Activated CD8-positive, alpha-beta T cell treated with anti-CD3 and anti-CD28 coated beads, Interleukin-2, amount 10 ng/mL, durations not matched to agents 7 days and 5 days (primary cell): ENCODE measurements at regions not wholly inside any gene's neighbourhood (a gene's known extent, or its start where the extent isn't known, plus 50 kb on each side); places are given as distances from the start of the nearest gene placed in this dataset.

Experiments used
- ATAC-seq: fragments of 150-1000 bp; cut with Tn5 transposase; one replicate; pipeline ENCODE4 v1.10.0; 2021; ENCODE audit warnings: moderate library complexity
- CTCF ChIA-PET: fragments of 350-600 bp; sonication (Branson Sonifier 250); formaldehyde crosslinking; loops from one replicate; lab custom pipeline; 2021; ENCODE audit warnings: antibody characterized with exemption; lab: Charles Lee
- POLR2A ChIA-PET: fragments of 350-600 bp; sonication (Branson Sonifier 250); formaldehyde crosslinking; loops from one replicate; lab custom pipeline; 2021; ENCODE audit warnings: antibody characterized with exemption; lab: Charles Lee
- DNase-seq: peaks from one replicate; pipeline ENCODE4 v3.0.0-alpha.2; 2020
- H3K27ac Mint-ChIP-seq: one replicate; pipeline ENCODE4 v1.8.0; 2021; ENCODE audit warnings: mild to moderate bottlenecking, mixed read lengths
- H3K27me3 Mint-ChIP-seq: one replicate; pipeline ENCODE4 v1.8.0; 2021; ENCODE audit warnings: low read depth, mixed read lengths
- H3K36me3 Mint-ChIP-seq: one replicate; pipeline ENCODE4 v1.8.0; 2021; ENCODE audit warnings: low read depth, mixed read lengths
- H3K4me1 Mint-ChIP-seq: one replicate; pipeline ENCODE4 v1.8.0; 2021; ENCODE audit warnings: low read depth, mixed read lengths
- H3K4me3 Mint-ChIP-seq: one replicate; pipeline ENCODE4 v1.8.0; 2021; ENCODE audit warnings: mild to moderate bottlenecking, mixed read lengths
- H3K9me3 Mint-ChIP-seq: one replicate; pipeline ENCODE4 v1.8.0; 2022; ENCODE audit warnings: mixed read lengths; ENCODE audit not compliant: insufficient read depth

- DNase-seq (no peak), ATAC-seq (no peak)
- Mint-ChIP-seq H3K27ac (no peak overlapping the region), H3K9me3 (no peaks in the 10 kb centered on the region), H3K27me3 (no peaks in the 10 kb centered on the region), H3K36me3 (no peaks in the 10 kb centered on the region), H3K4me1 (no peaks in the 10 kb centered on the region), H3K4me3 (no peak overlapping the region)
- ChIA-PET POLR2A (no interaction called here), CTCF (no interaction called here)
These were observed 356.0 kb upstream of the SEMA6A start for GRCh38 chr5:116930616-116931015.

GRCh38 chr5:116923344-116923743, 348.7 kb upstream of the SEMA6A start:
- H3K27me3 Mint-ChIP-seq, result no peaks in the 10 kb centered on the region
- ATAC-seq, result no peak
- no peak overlapping the region for H3K4me3 Mint-ChIP-seq
- no peaks in the 10 kb centered on the region for H3K9me3 Mint-ChIP-seq
- ChIA-PET POLR2A (no interaction called here), CTCF (no interaction called here)
- DNase-seq, result no peak
- H3K27ac Mint-ChIP-seq, result no peak overlapping the region
- no peaks in the 10 kb centered on the region for H3K36me3 Mint-ChIP-seq
- H3K4me1 Mint-ChIP-seq, result no peaks in the 10 kb centered on the region

DNA sequence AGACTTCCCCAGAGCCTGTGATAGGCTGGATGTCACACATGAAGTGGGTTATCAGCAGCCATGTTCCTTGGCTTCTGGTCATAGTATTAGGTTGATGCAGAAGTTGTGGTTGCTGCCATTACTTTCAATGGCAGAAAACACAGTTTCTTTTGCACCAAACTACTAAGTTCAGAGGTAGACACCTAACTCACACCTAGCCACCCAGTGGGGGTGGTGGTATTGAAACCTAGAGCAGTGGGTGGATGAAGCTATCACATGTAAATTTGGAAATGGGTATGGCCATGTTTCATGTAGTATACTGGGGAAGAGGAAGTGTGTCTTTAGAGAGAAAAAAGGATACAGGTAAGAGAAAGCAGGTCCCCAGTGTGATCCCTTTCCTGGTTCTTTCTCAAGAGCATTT, 347.9 kb upstream of the SEMA6A start:
- POLR2A ChIA-PET, result no interaction called here
- no peak overlapping the region for H3K27ac Mint-ChIP-seq
- DNase-seq (no peak), ATAC-seq (no peak)
- H3K36me3 Mint-ChIP-seq, result no peaks in the 10 kb centered on the region
- no peak overlapping the region for H3K4me3 Mint-ChIP-seq
- H3K9me3 Mint-ChIP-seq, result no peaks in the 10 kb centered on the region
- CTCF ChIA-PET, result no interaction called here
- H3K4me1 Mint-ChIP-seq, result no peaks in the 10 kb centered on the region
- no peaks in the 10 kb centered on the region for H3K27me3 Mint-ChIP-seq

- no peak for DNase-seq
- Mint-ChIP-seq H3K4me3 (no peak overlapping the region), H3K4me1 (no peaks in the 10 kb centered on the region), H3K27ac (no peak overlapping the region), H3K27me3 (no peaks in the 10 kb centered on the region), H3K36me3 (no peaks in the 10 kb centered on the region), H3K9me3 (no peaks in the 10 kb centered on the region)
- POLR2A ChIA-PET, result no interaction called here
- CTCF ChIA-PET, result no interaction called here
- no peak for ATAC-seq
These were observed 340.4 kb upstream of the SEMA6A start for GRCh38 chr5:116914869-116915504.

GRCh38 chr5:116912221-116912620, 337.6 kb upstream of the SEMA6A start:
- CTCF ChIA-PET, result no interaction called here

GRCh38 chr5:116911074-116911473, 336.5 kb upstream of the SEMA6A start:
- Mint-ChIP-seq H3K4me3 (no peak overlapping the region), H3K27ac (no peak overlapping the region), H3K4me1 (no peaks in the 10 kb centered on the region), H3K36me3 (no peaks in the 10 kb centered on the region), H3K9me3 (no peaks in the 10 kb centered on the region), H3K27me3 (no peaks in the 10 kb centered on the region)
- ATAC-seq (no peak), DNase-seq (no peak)
- CTCF ChIA-PET, result no interaction called here
- POLR2A ChIA-PET, result no interaction called here

More at GRCh38 chr5:116912221-116912620, 337.6 kb upstream of the SEMA6A start:
- Mint-ChIP-seq H3K4me1 (no peaks in the 10 kb centered on the region), H3K36me3 (no peaks in the 10 kb centered on the region), H3K27me3 (no peaks in the 10 kb centered on the region), H3K27ac (no peak overlapping the region), H3K9me3 (no peaks in the 10 kb centered on the region), H3K4me3 (no peak overlapping the region)
- ATAC-seq (no peak), DNase-seq (no peak)
- POLR2A ChIA-PET, result no interaction called here

- Mint-ChIP-seq H3K4me1 (no peaks in the 10 kb centered on the region), H3K27me3 (no peaks in the 10 kb centered on the region), H3K9me3 (no peaks in the 10 kb centered on the region), H3K27ac (no peak overlapping the region), H3K4me3 (no peak overlapping the region), H3K36me3 (no peaks in the 10 kb centered on the region)
- ATAC-seq (no peak), DNase-seq (no peak)
- CTCF ChIA-PET, result no interaction called here
- POLR2A ChIA-PET, result no interaction called here
These were observed 333.9 kb upstream of the SEMA6A start for GRCh38 chr5:116908537-116908936.

GRCh38 chr5:116905885-116906284, 331.3 kb upstream of the SEMA6A start:
- DNase-seq (no peak), ATAC-seq (no peak)
- CTCF ChIA-PET, result no interaction called here
- no peak overlapping the region for H3K4me3 Mint-ChIP-seq
- H3K9me3 Mint-ChIP-seq, result no peaks in the 10 kb centered on the region
- no peak overlapping the region for H3K27ac Mint-ChIP-seq
- POLR2A ChIA-PET, result no interaction called here
- no peaks in the 10 kb centered on the region for H3K4me1 Mint-ChIP-seq
- H3K27me3 Mint-ChIP-seq, result no peaks in the 10 kb centered on the region
- no peaks in the 10 kb centered on the region for H3K36me3 Mint-ChIP-seq

- Mint-ChIP-seq H3K27me3 (no peaks in the 10 kb centered on the region), H3K4me1 (no peaks in the 10 kb centered on the region), H3K9me3 (no peaks in the 10 kb centered on the region), H3K36me3 (no peaks in the 10 kb centered on the region), H3K27ac (no peak overlapping the region), H3K4me3 (no peak overlapping the region)
- ChIA-PET CTCF (interaction anchor here (0.5 kb wide), 1 partner anchor 20 kb away, joined by 3 read pairs; no protein-coding TSS in a partner anchor), POLR2A (no interaction called here)
- ATAC-seq, result no peak
- no peak for DNase-seq
These were observed 326.2 kb upstream of the SEMA6A start for GRCh38 chr5:116900793-116901192.

- Mint-ChIP-seq H3K9me3 (no peaks in the 10 kb centered on the region), H3K36me3 (no peaks in the 10 kb centered on the region), H3K4me1 (no peaks in the 10 kb centered on the region), H3K27me3 (no peaks in the 10 kb centered on the region), H3K4me3 (no peak overlapping the region), H3K27ac (no peak overlapping the region)
- ATAC-seq (no peak), DNase-seq (no peak)
- CTCF ChIA-PET, result no interaction called here
- POLR2A ChIA-PET, result no interaction called here
These were observed 324.3 kb upstream of the SEMA6A start for GRCh38 chr5:116898917-116899316.

GRCh38 chr5:116897291-116897690, 322.7 kb upstream of the SEMA6A start:
- H3K4me1 Mint-ChIP-seq, result no peaks in the 10 kb centered on the region
- no peaks in the 10 kb centered on the region for H3K27me3 Mint-ChIP-seq
- no peak overlapping the region for H3K4me3 Mint-ChIP-seq
- H3K27ac Mint-ChIP-seq, result no peak overlapping the region
- POLR2A ChIA-PET, result no interaction called here
- no peaks in the 10 kb centered on the region for H3K9me3 Mint-ChIP-seq
- CTCF ChIA-PET, result no interaction called here
- ATAC-seq, result no peak
- no peaks in the 10 kb centered on the region for H3K36me3 Mint-ChIP-seq
- DNase-seq, result no peak

DNA sequence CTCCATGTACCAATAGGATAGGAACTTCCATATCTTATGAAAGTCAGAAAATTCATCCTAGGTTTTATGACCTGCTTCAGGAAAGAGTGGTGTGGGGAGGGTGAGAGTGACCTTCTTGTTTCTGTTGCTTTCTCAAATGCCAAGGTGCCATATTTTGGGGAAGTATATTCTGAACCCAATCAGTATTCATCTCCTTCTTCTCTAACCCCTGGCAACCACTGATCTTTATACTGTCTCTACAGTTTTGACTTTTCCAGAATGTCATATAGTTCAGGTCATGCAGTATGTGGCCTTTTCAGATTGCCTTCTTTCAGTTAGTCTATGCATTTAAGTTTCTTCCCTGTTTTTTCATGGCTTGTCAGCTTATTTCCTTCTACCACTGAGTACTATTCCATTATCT, 321.4 kb upstream of the SEMA6A start:
- ChIA-PET POLR2A (no interaction called here), CTCF (no interaction called here)
- Mint-ChIP-seq H3K27me3 (no peaks in the 10 kb centered on the region), H3K4me3 (no peak overlapping the region), H3K9me3 (no peaks in the 10 kb centered on the region), H3K27ac (no peak overlapping the region), H3K36me3 (no peaks in the 10 kb centered on the region), H3K4me1 (no peaks in the 10 kb centered on the region)
- DNase-seq, result no peak
- ATAC-seq, result no peak

GRCh38 chr5:116892993-116893392, 318.4 kb upstream of the SEMA6A start:
- Mint-ChIP-seq H3K9me3 (no peaks in the 10 kb centered on the region), H3K4me3 (no peak overlapping the region), H3K36me3 (no peaks in the 10 kb centered on the region), H3K27me3 (no peaks in the 10 kb centered on the region), H3K4me1 (no peaks in the 10 kb centered on the region), H3K27ac (no peak overlapping the region)
- CTCF ChIA-PET, result no interaction called here
- POLR2A ChIA-PET, result no interaction called here
- ATAC-seq, result no peak
- no peak for DNase-seq
